RPMI7951 (cell line): ENCODE measurements at regions not wholly inside any gene's neighbourhood (a gene's known extent, or its start where the extent isn't known, plus 50 kb on each side); places are given as distances from the start of the nearest gene placed in this dataset.

Experiments
- DNase-seq: peaks from one replicate; pipeline ENCODE4 v3.0.0-alpha.2; 2012; ENCODE audit warnings: low read depth

GRCh38 chr10:128804411-128804810 is 662.6 kb upstream of the MGMT start:
- DNase-seq = no peak

GRCh38 chr10:128808921-128809440 is 658.1 kb upstream of the MGMT start:
- DNase-seq = no peak

DNA sequence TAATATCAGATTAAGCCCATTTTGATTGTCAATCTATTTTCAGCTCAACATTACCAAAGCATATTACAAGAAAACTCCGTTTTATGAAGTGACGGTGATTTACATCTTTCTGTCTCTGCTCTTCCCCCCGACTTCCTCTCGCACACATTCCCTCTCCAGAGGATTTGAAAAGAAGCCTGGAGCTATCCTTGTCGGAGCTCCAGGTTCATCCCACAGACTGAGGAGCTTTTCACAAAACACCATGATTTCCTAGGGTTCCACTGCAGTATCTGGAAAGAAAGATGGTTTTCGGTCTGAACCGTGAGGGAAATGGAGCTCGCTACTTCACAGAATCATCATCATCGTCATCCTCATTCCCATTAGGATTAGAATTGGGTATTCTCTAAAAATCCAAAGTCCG is 655.5 kb upstream of the MGMT start:
- DNase-seq = no peak

- no peak for DNase-seq
Measured at GRCh38 chr10:128812000-128812399, 655.0 kb upstream of the MGMT start.

DNA sequence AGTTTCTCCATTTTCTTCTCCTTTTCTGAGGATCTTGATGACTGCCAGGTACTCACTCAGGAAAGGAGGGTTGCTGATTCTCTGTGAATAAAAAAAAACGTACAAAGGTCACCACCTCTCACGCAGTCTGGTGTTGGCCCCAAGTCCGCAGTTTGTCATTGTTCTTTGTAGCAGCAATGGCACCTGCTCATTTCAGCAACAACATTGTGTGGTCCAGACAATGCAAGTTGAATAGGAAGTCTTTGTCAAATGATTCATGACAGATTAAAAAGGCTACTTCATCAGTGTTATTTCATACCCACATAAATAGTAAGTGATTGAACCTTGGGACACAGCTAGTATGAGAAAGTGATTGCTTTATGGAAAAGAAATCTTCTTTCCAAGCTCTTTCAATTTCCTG is 653.5 kb upstream of the MGMT start:
- DNase-seq = no peak

DNA sequence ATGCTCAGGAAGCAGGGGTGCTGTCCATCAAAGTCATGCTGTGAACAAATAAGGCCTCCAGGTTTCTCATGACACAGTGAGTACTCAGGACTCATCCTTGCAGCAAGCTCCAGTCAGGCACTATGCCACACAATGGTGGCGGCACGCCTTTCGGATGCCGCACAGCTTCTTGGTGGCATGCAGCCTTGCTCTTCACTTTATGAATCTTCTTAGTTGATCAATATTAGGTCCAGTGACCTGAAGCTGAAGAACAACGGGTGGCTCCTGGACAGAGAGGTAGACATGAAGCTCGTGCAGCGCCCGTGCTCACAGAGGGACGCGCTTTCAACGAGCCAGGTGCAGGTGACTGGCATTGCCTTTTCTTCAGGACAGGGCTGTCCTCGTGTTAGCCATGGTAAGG is 653.0 kb upstream of the MGMT start:
- no peak for DNase-seq

GRCh38 chr10:128814782-128815181 is 652.3 kb upstream of the MGMT start:
- no peak for DNase-seq

DNA sequence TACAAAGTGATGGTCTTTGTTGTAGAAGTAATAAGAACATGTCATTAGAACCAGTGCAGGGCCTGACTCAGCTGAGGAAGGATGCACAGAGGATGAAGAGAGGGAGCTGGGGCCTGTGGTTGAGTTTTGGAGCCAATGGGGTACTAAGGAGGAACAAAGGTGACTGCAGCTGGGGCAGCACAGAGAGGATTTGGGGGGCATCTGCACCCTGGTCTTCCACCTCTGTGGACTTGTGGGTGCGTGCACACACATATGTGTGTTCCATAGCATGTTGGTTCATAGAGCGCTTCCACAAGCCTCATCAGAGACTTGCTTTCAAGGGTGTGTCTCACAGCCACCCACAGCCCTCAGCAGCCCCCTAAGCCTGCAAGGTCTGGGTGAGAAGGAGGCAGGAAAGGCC is 650.3 kb upstream of the MGMT start:
- no peak for DNase-seq

- no peak for DNase-seq
Measured at GRCh38 chr10:128817636-128818035, 649.4 kb upstream of the MGMT start.

DNA sequence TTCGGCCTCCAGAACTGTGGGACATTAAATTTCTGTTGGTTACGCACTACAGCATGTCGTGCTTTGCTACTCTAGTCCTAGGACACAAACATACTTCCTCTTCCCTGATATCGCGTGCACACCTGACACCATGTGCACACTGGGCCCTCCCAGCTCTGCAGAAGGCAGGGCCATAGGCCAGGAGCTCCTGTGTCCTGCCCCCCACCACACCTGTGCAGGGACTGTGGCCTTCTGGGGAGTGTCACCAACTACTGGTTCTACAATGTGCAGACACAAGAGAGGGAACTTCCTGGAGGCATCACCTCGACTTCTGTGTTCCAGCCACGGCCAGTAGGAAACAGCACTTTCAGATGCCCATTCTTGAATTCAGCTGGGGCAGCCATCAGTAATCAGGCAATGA is 646.4 kb upstream of the MGMT start:
- DNase-seq = no peak

- DNase-seq = no peak
Measured at GRCh38 chr10:128823201-128823600, 643.8 kb upstream of the MGMT start.

DNA sequence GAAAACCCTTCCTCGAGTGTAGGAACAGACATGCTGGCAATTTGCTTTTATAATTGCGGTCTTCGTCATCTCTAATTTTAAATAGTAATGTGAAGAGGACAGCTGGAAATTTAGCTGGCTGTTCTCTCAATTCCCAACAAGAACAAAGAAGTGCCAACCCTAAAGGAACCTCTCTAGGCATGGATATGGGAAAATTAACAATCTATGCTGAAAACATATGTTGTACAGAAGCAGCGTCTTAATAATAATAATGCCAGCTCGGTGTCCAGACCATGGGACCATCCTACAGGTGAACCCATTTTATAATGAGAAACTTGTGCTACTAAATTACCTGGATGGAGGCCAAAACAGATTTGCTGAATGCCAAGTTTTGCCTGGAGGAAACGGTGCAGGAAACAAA is 641.4 kb upstream of the MGMT start:
- DNase-seq = no peak

DNA sequence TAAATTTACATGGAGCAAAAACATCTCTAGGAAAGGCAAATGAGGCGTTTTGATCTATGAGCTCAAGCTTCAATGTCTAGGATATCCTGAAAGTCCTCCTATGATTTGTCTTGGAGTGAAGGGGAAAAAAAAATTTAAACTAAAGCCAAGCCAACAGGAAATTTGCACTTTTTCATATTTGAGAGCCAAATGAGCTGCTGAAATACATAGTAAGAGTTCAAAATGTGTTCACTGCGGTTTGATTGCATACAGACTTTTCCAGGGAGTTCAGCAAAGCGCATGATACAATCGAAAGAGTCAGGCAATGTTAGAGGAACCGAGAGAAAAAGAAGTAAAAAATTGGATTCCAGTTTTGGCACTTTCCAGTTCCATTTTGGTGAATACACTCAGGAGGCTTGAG is 633.4 kb upstream of the MGMT start:
- no peak for DNase-seq

GRCh38 chr10:128835361-128835760 is 631.7 kb upstream of the MGMT start:
- no peak for DNase-seq

GRCh38 chr10:128837478-128837877 is 629.6 kb upstream of the MGMT start:
- DNase-seq = no peak

- DNase-seq = no peak
Measured at GRCh38 chr10:128839134-128839533, 627.9 kb upstream of the MGMT start.

- no peak for DNase-seq
Measured at GRCh38 chr10:128839701-128840100, 627.3 kb upstream of the MGMT start.

DNA sequence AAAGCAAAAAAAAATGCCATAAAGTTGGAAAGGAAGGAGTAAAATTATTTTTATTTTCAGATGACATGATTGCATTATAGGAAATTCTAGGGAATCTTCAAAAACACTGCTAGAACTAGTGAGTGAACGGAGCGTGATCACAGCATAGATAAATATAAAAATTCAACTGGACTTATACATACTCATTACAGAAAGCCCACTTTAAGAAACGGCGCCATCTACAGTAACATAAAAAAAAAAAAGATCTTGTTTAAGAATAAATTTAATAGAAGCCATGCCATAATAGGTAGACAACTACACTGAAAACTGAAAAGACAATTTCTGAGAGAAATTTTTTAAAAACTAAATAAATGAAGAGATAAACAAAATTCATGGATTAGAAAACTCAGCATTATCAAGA is 623.1 kb upstream of the MGMT start:
- no peak for DNase-seq

DNA sequence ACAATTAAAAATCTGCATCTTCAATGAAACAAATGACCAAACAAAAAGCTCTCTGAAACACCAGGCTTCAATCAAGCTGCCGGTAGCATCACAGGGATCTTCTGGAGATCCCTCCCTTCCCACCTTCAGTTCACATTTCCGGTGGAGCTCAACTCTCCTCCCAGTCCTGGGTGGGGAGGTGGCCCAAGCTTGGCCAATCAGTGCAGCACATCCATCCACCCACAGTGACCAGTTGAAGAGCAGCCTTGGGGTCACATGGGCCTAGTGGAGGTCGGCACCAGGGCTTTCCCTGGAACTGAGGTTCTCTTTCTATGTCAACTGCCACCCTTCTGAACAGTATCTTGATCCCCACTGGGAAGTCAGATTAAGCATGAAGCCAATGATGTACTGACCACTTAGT is 620.1 kb upstream of the MGMT start:
- no peak for DNase-seq

GRCh38 chr10:128848810-128849209 is 618.2 kb upstream of the MGMT start:
- no peak for DNase-seq

DNA sequence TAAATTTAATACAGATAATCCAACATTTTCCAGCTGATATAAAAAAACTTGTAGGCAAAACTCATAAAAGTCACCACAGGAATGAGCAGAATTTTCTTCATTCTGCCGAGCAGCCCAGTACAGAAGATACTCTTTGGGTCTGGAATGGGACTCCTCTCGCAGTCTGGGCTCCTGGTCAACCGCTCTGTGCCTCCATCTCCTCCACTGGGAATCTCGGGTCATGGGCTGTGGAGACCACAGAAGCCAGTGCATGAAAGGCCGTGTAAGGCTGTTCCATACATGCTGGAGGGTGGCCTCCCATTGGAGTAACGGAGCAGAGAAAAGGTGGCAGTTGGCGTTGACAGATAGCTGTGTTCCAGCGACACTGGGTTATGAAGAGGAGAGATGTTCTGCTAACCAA is 616.4 kb upstream of the MGMT start:
- DNase-seq = no peak

GRCh38 chr10:128851281-128851680 is 615.8 kb upstream of the MGMT start:
- no peak for DNase-seq

DNA sequence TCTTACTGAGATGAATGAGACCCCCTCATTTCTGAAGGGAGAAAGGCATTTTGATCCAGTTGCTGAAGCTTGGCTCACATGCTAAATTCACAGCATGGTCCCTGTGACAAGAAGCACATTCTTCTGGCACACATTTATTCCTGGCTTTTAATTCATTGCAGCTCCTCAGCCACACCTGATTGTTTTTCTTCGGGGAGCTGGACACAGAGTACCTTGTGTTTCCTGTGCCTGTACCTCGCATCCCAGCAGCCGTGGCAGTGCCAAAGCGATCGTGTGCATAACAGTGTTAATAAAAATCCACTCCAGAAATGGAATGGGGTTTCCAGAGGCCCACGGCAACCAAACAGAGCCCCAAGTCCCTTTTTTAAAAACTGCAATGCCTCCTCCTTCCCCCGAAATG is 615.3 kb upstream of the MGMT start:
- DNase-seq = no peak

- DNase-seq = no peak
Measured at GRCh38 chr10:128852449-128852848, 614.6 kb upstream of the MGMT start.

- DNase-seq = no peak
Measured at GRCh38 chr10:128852902-128853301, 614.1 kb upstream of the MGMT start.
